OCI-LY3 (cell line): ENCODE measurements at regions not wholly inside any gene's neighbourhood (a gene's known extent, or its start where the extent isn't known, plus 50 kb on each side); places are given as distances from the start of the nearest gene placed in this dataset.
"Not testable (repeated sequence)": the region's sequence is repeated elsewhere in the genome, so short reads cannot be mapped to it uniquely, and the experiment has no call there.

Experiments
- H2AFZ ChIP-seq: fragments of 200-600, 300-600 bp; shearing (Covaris generic); 2 replicates; pipeline ENCODE4 v1.6.0; 2014; ENCODE audit warnings: antibody characterized with exemption, low read depth, low read length
- H3K27ac ChIP-seq: fragments of 200-600, 300-600 bp; sonication (generic); 2 replicates; pipeline ENCODE4 v1.5.1; 2014; ENCODE audit warnings: mild to moderate bottlenecking, low read length, moderate library complexity, mixed read lengths
- H3K27me3 ChIP-seq: fragments of 200-600, 300-600 bp; sonication (generic); 2 replicates; pipeline ENCODE4 v1.6.1; 2014; ENCODE audit warnings: low read depth, low read length, mixed read lengths
- H3K36me3 ChIP-seq: fragments of 200-600, 300-600 bp; sonication (generic); replicated peaks from 2 replicates; pipeline ENCODE3; 2014; ENCODE audit warnings: low read depth, low read length, mixed read lengths
- H3K4me1 ChIP-seq: fragments of 300-600, 200-600 bp; sonication (generic); 2 replicates; pipeline ENCODE4 v1.6.1; 2014; ENCODE audit warnings: low read length, mixed read lengths
- H3K4me2 ChIP-seq: fragments of 200-600, 300-600 bp; sonication (generic); 2 replicates; pipeline ENCODE4 v1.6.1; 2014; ENCODE audit warnings: low read length, mixed read lengths
- H3K4me3 ChIP-seq: fragments of 300-600, 200-600 bp; sonication (generic); 2 replicates; pipeline ENCODE4 v1.5.1; 2014; ENCODE audit warnings: antibody characterized with exemption, mild to moderate bottlenecking, low read length, moderate library complexity
- H3K79me2 ChIP-seq: fragments of 300-600, 200-600 bp; shearing (Covaris generic); 2 replicates; pipeline ENCODE4 v1.6.1; 2014; ENCODE audit warnings: mild to moderate bottlenecking, low read length, mixed read lengths
- H3K9ac ChIP-seq: fragments of 300-600, 200-600 bp; shearing (Covaris generic); 2 replicates; pipeline ENCODE4 v1.6.0; 2014; ENCODE audit warnings: mild to moderate bottlenecking, low read length, moderate library complexity
- H3K9me3 ChIP-seq: fragments of 200-600, 300-600 bp; shearing (Covaris generic); 2 replicates; pipeline ENCODE4 v1.6.1; 2014; ENCODE audit warnings: low read length, mixed read lengths; ENCODE audit not compliant: insufficient read depth
- H4K20me1 ChIP-seq: fragments of 200-600, 300-600 bp; sonication (generic); 2 replicates; pipeline ENCODE4 v1.6.1; 2016; ENCODE audit warnings: low read length, mixed read lengths; ENCODE audit not compliant: insufficient read depth
- CTCF ChIP-seq: fragments of 200-600, 300-600 bp; sonication (generic); IDR thresholded peaks from 2 replicates; pipeline ENCODE4 v1.5.1; 2014; ENCODE audit warnings: antibody characterized with exemption, low read length, low read depth
- EZH2phosphoT487 ChIP-seq: fragments of 200-600 bp; shearing (Covaris generic); IDR thresholded peaks from 2 replicates; pipeline ENCODE4 v1.6.1; 2018; ENCODE audit warnings: antibody characterized with exemption, mixed run types, low read depth

GRCh38 chr9:33731142-33731541, 64.2 kb upstream of the PRSS3 start:
- no peaks in the 10 kb centered on the region for H3K27me3 ChIP-seq
- H3K27ac ChIP-seq: no peak overlapping the region
- H3K4me2 ChIP-seq: no peak overlapping the region
- no peaks in the 10 kb centered on the region for H4K20me1 ChIP-seq
- no peaks in the 10 kb centered on the region for H3K79me2 ChIP-seq
- TF ChIP-seq CTCF (no peak), EZH2phosphoT487 (no peak)
- no peak overlapping the region for H3K9ac ChIP-seq
- no peak overlapping the region for H3K4me3 ChIP-seq
- no peak overlapping the region for H2AFZ ChIP-seq
- H3K4me1 ChIP-seq: no peaks in the 10 kb centered on the region
- no peaks in the 10 kb centered on the region for H3K9me3 ChIP-seq
- H3K36me3 ChIP-seq: no peaks in the 10 kb centered on the region

GRCh38 chr9:33731625-33732024, 63.7 kb upstream of the PRSS3 start:
- Histone ChIP-seq H3K36me3 (no peaks in the 10 kb centered on the region), H3K27ac (no peak overlapping the region), H3K4me2 (no peak overlapping the region), H3K4me3 (no peak overlapping the region), H3K9me3 (no peaks in the 10 kb centered on the region), H3K27me3 (no peaks in the 10 kb centered on the region), H3K9ac (no peak overlapping the region), H2AFZ (no peak overlapping the region), H4K20me1 (no peaks in the 10 kb centered on the region), H3K79me2 (no peaks in the 10 kb centered on the region), H3K4me1 (no peaks in the 10 kb centered on the region)
- TF ChIP-seq CTCF (no peak), EZH2phosphoT487 (no peak)

GRCh38 chr9:33734247-33734940, 61.0 kb upstream of the PRSS3 start:
- H3K27me3 ChIP-seq, H3K9me3 ChIP-seq, H3K4me1 ChIP-seq, H3K79me2 ChIP-seq, H3K4me2 ChIP-seq, H3K36me3 ChIP-seq, H4K20me1 ChIP-seq, H3K9ac ChIP-seq, H3K27ac ChIP-seq, H3K4me3 ChIP-seq, H2AFZ ChIP-seq: not testable (repeated sequence)

- H3K27ac ChIP-seq, H3K79me2 ChIP-seq, H3K4me1 ChIP-seq, H3K9ac ChIP-seq, H3K36me3 ChIP-seq, H3K9me3 ChIP-seq, H3K4me2 ChIP-seq, H2AFZ ChIP-seq, H3K27me3 ChIP-seq, H3K4me3 ChIP-seq, H4K20me1 ChIP-seq: not testable (repeated sequence)
Observed at GRCh38 chr9:33734941-33735835, 60.2 kb upstream of the PRSS3 start.
